ENCODE measurements at regions not wholly inside any gene's neighbourhood (a gene's known extent, or its start where the extent isn't known, plus 50 kb on each side); places are given as distances from the start of the nearest gene placed in this dataset.

GRCh38 chr15:66625974-66626373 lies 60.2 kb upstream of the LCTL start:
- Histone ChIP-seq H2AFZ (ENCODE audit: low read depth, low read length) (no peak overlapping the region), H3K79me2 (ENCODE audit: insufficient read depth, low read length) (no peaks in the 10 kb centered on the region), H3K4me1 (ENCODE audit: insufficient read depth, low read length) (no peaks in the 10 kb centered on the region), H3K4me2 (ENCODE audit: insufficient read depth, low read length) (no peak overlapping the region), H4K20me1 (ENCODE audit: insufficient read depth, low read length) (no peaks in the 10 kb centered on the region), H3K4me3 (ENCODE audit: low read depth in 1 of 2, low read length in 2 of 2) (no peak overlapping the region), H3K9ac (ENCODE audit: low read depth, low read length) (no peak overlapping the region), H3K27me3 (ENCODE audit: insufficient read depth, low read length, poor library complexity) (no peaks in the 10 kb centered on the region), H3K9me3 (ENCODE audit: insufficient read depth, low read length, severe bottlenecking) (no peaks in the 10 kb centered on the region), H3K36me3 (ENCODE audit: insufficient read depth, low read length) (no peaks in the 10 kb centered on the region), H3K27ac (ENCODE audit: low read length) (no peak overlapping the region)
- ATAC-seq (ENCODE audit: insufficient read depth, low read depth) (no peak), DNase-seq (no peak)
- TF ChIP-seq EZH2 (IDR thresholded peaks at IDR 0.05; ENCODE audit: borderline replicate concordance, low read depth, low read length, severe bottlenecking): no peak
- no peak for TF ChIP-seq CTCF (IDR thresholded peaks at IDR 0.05; ENCODE audit: borderline replicate concordance, extremely low read depth, low read length, poor library complexity, severe bottlenecking)

- no peak for TF ChIP-seq CTCF (IDR thresholded peaks at IDR 0.05; ENCODE audit: borderline replicate concordance, extremely low read depth, low read length, poor library complexity, severe bottlenecking)
- TF ChIP-seq EZH2 (IDR thresholded peaks at IDR 0.05; ENCODE audit: borderline replicate concordance, low read depth, low read length, severe bottlenecking): no peak
- Histone ChIP-seq H3K4me1 (ENCODE audit: insufficient read depth, low read length) (no peaks in the 10 kb centered on the region), H3K36me3 (ENCODE audit: insufficient read depth, low read length) (no peaks in the 10 kb centered on the region), H4K20me1 (ENCODE audit: insufficient read depth, low read length) (no peaks in the 10 kb centered on the region), H3K9ac (ENCODE audit: low read depth, low read length) (no peak overlapping the region), H3K27me3 (ENCODE audit: insufficient read depth, low read length, poor library complexity) (no peaks in the 10 kb centered on the region), H3K4me2 (ENCODE audit: insufficient read depth, low read length) (no peak overlapping the region), H3K27ac (ENCODE audit: low read length) (no peak overlapping the region), H3K79me2 (ENCODE audit: insufficient read depth, low read length) (no peaks in the 10 kb centered on the region), H3K4me3 (ENCODE audit: low read depth in 1 of 2, low read length in 2 of 2) (no peak overlapping the region), H2AFZ (ENCODE audit: low read depth, low read length) (no peak overlapping the region), H3K9me3 (ENCODE audit: insufficient read depth, low read length, severe bottlenecking) (no peaks in the 10 kb centered on the region)
- ATAC-seq (ENCODE audit: insufficient read depth, low read depth) (no peak), DNase-seq (no peak)
Measured at GRCh38 chr15:66628976-66629723, 63.4 kb upstream of the LCTL start.

DNA sequence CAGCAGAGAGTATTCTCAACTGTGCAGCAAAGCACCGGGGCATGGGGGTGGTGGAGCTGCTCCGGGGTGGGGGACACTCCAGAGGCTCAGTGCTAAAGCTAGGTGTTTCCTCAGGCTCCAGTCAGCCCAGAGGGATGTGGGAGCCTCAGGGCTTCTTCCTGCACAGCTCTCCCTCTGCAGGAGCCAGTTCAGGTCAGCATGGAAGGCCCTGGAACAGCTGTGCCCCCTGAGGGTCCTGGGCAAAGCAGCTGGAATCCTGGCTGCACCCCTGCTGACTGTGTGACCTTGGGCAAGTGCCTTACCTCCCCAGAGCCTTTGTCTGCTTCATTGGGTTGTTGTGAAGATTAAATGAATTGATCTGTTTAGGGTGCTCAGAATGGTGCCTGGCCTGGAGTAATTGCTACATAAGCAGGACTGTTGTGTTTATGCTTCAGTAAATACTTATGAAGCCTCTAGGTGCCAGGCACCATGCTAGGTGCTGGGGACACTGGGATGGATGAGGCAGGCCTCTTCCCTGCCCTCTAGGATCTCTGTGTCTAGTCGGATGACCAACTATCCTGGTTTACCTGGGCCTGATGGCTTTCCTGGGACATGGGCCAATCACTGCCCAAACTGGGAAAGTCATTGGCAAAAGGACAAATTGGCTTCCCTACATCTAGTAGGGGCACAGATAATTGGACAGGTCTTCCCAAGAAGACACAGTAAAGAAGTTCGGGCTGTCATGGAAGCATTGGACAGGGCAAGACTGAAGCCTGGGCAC lies 64.2 kb upstream of the LCTL start:
- Histone ChIP-seq H4K20me1 (ENCODE audit: insufficient read depth, low read length) (no peaks in the 10 kb centered on the region), H2AFZ (ENCODE audit: low read depth, low read length) (no peak overlapping the region), H3K4me2 (ENCODE audit: insufficient read depth, low read length) (no peak overlapping the region), H3K79me2 (ENCODE audit: insufficient read depth, low read length) (no peaks in the 10 kb centered on the region), H3K9me3 (ENCODE audit: insufficient read depth, low read length, severe bottlenecking) (no peaks in the 10 kb centered on the region), H3K27me3 (ENCODE audit: insufficient read depth, low read length, poor library complexity) (no peaks in the 10 kb centered on the region), H3K27ac (ENCODE audit: low read length) (no peak overlapping the region), H3K4me3 (ENCODE audit: low read depth in 1 of 2, low read length in 2 of 2) (no peak overlapping the region), H3K9ac (ENCODE audit: low read depth, low read length) (no peak overlapping the region), H3K36me3 (ENCODE audit: insufficient read depth, low read length) (no peaks in the 10 kb centered on the region), H3K4me1 (ENCODE audit: insufficient read depth, low read length) (no peaks in the 10 kb centered on the region)
- TF ChIP-seq EZH2 (IDR thresholded peaks at IDR 0.05; ENCODE audit: borderline replicate concordance, low read depth, low read length, severe bottlenecking) (no peak), CTCF (IDR thresholded peaks at IDR 0.05; ENCODE audit: borderline replicate concordance, extremely low read depth, low read length, poor library complexity, severe bottlenecking) (no peak)
- no peak for DNase-seq
- no peak for ATAC-seq (ENCODE audit: insufficient read depth, low read depth)

Data from DND-41 (cell line).